ENCODE measurements at regions not wholly inside any gene's neighbourhood (a gene's known extent, or its start where the extent isn't known, plus 50 kb on each side); places are given as distances from the start of the nearest gene placed in this dataset.

GRCh38 chr11:19372381-19372780, 131.6 kb upstream of the E2F8 start:
- DNase-seq (ENCODE audit: low read depth), result no peak
- TF ChIP-seq CTCF (IDR thresholded peaks at IDR 0.05; ENCODE audit: insufficient read depth, low read length), result no peak
- no peak overlapping the region for H3K4me3 ChIP-seq (ENCODE audit: low read depth, low read length)

- DNase-seq (ENCODE audit: low read depth), result peak; percentile 95
- H3K4me3 ChIP-seq (ENCODE audit: low read depth, low read length), result no peak overlapping the region
- TF ChIP-seq CTCF (IDR thresholded peaks at IDR 0.05; ENCODE audit: insufficient read depth, low read length), result no peak
Observed at GRCh38 chr11:19370100-19370861, 129.5 kb upstream of the E2F8 start.

- no peak for TF ChIP-seq CTCF (IDR thresholded peaks at IDR 0.05; ENCODE audit: insufficient read depth, low read length)
- no peak overlapping the region for H3K4me3 ChIP-seq (ENCODE audit: low read depth, low read length)
- DNase-seq (ENCODE audit: low read depth), result peak; percentile 69
Observed at GRCh38 chr11:19368726-19369375, 128.1 kb upstream of the E2F8 start.

- TF ChIP-seq CTCF (IDR thresholded peaks at IDR 0.05; ENCODE audit: insufficient read depth, low read length), result no peak
- peak; percentile 74 for DNase-seq (ENCODE audit: low read depth)
- no peak overlapping the region for H3K4me3 ChIP-seq (ENCODE audit: low read depth, low read length)
Observed at GRCh38 chr11:19366992-19367709, 126.4 kb upstream of the E2F8 start.

- peak; percentile 76 for DNase-seq (ENCODE audit: low read depth)
- no peak for TF ChIP-seq CTCF (IDR thresholded peaks at IDR 0.05; ENCODE audit: insufficient read depth, low read length)
- H3K4me3 ChIP-seq (ENCODE audit: low read depth, low read length), result no peak overlapping the region
Observed at GRCh38 chr11:19365743-19366410, 125.1 kb upstream of the E2F8 start.

GRCh38 chr11:19359221-19360000, 118.7 kb upstream of the E2F8 start:
- no peak for TF ChIP-seq CTCF (IDR thresholded peaks at IDR 0.05; ENCODE audit: insufficient read depth, low read length)
- peak; percentile 65 for DNase-seq (ENCODE audit: low read depth)
- H3K4me3 ChIP-seq (ENCODE audit: low read depth, low read length), result no peak overlapping the region
